GM21576 (cell line): ENCODE measurements at regions not wholly inside any gene's neighbourhood (a gene's known extent, or its start where the extent isn't known, plus 50 kb on each side); places are given as distances from the start of the nearest gene placed in this dataset.
"Not testable (repeated sequence)": the region's sequence is repeated elsewhere in the genome, so short reads cannot be mapped to it uniquely, and the experiment has no call there.

Experiments used
- ATAC-seq: cut with Tn5 transposase; IDR thresholded peaks from one replicate; pipeline ENCODE4 v1.9.1; 2021; ENCODE audit warnings: mild to moderate bottlenecking, moderate library complexity; ENCODE audit not compliant: unreplicated experiment

GRCh38 chr3:26108846-26109489 is 319.1 kb downstream of the OXSM start:
- ATAC-seq: no peak

DNA sequence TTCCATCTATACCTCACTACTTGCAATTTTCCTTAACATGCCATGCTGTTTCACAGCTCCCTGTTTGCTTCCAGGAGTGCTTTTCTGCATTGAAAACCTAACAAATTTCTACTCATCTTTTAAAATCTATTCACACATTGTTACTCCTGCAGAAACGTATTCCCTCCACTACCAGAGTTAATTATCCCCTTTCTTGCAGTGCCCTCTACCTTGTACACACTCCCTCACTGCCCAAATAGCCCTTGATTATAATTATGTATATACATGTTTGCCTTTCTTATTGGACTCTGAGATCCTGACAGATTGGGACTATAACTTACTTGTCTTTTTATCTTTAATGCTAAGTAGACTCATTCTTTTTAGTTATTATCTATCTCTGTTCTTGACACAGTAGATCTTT is 325.0 kb downstream of the OXSM start:
- no peak for ATAC-seq

DNA sequence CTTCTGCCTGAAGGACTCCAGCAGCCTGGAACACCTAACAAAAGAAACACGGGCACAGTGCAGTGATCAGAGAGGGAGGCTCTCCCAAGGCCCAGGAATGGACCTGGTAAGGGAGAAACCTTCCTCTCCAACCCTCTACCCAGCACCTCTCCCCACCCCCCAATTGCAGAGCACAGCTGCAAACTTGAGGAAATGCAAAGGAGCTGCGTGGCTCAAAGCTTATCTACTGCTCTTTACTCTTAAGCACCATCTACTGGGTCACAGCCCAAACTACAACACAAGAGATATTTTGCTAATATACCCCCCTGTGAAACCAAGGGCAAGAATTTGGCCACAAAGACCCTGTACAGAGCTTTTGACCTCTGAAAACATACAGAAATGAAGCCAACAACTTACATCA is 328.3 kb downstream of the OXSM start:
- peak; percentile 62 for ATAC-seq

DNA sequence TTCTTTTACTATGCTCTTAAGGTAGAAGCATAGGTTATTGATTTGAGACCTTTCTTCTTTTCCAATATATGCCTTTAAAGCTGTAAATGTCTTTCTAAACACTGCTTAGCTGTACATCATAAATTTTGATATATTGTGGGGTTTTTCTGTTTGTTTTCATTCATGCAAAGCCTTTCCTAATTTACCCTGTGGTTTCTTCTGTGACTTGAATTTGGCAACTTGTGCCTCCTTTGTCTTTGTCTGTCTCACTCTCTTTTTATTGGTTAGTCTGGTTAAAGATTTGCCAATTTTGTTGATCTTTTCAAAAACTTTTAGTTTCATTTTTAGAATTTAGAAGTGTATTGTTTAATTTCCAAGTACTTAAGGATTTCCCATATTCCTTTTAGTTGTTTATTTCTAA is 343.1 kb downstream of the OXSM start:
- no peak for ATAC-seq

DNA sequence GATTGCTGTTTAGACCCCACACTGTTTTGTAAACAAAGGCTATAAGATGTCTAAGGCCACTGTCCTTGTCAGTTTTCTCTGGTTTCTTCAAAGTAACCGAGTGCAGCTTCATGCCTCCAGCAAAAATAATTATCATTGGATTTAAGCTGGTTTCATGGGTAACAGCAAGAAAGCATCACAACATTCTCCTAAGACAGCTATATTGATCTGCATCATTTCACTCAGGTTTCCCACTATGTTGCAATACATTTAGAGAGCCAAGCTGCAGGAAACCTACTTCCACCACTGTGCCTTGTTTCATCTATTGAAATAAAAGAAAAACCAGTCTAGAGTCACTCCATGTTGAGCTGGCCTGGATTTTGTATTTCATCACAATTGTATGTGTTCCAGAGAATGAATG is 351.4 kb downstream of the OXSM start:
- no peak for ATAC-seq

DNA sequence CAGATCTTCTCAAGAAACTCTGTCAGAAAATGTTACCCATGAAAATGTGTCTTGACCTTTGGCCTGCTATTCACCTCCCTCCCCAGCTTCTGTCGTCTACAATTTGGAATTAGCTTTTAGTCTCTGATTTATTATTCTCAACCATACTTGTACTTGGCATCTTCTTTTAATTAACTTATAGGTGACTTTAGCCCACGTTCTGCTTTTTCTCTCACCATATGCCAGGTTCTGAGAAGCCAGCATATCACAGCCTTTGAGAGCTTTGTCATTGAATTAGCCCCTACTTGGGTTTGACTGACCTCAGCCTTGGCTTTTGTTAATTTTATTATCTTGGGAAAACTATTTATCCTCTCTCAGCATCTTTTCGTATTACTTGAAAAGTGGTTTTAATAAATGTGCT is 355.9 kb downstream of the OXSM start:
- no peak for ATAC-seq

- not testable (repeated sequence) for ATAC-seq
Observed at GRCh38 chr3:26157428-26157827, 367.5 kb downstream of the OXSM start.

- no peak for ATAC-seq
Observed at GRCh38 chr3:26171006-26171405, 381.1 kb downstream of the OXSM start.

DNA sequence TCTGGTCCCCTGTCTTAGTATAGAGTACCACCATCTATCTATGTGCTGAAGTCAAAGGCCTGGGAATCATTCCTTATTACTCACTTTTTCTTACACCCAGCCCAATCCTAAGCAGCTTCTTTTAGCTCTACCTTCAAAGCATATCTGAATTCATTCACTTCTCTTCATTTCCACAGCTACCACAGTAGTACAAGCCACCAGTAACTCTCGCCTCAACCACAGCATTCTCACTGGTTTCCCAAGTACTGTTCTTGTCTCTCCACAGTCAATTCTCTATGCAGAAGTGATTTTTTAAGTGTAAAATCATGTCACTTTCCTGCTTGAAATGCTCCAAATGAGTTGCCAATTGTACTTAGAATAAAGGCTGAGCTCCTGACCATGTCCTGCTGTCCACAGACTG is 401.7 kb downstream of the OXSM start:
- ATAC-seq: no peak

DNA sequence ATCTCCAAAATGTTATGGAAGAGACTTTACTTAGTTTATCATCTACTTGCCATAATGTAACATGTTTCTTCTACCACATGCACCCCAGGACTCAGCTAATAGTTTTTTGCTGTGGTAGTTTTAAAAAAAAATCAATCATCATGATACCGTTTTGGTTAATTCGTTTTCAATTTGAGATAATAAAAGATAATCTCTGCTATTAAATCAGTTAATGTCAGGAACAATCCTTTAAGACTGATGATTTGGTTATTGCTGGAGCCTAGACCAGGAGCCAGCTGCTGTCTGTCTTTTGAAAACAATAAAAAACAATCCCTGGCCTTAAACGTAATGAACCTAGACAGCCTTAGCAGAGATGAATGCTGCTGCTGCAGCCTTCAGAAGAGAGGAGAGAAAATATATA is 403.7 kb downstream of the OXSM start:
- no peak for ATAC-seq

GRCh38 chr3:26196781-26197180 is 406.9 kb downstream of the OXSM start:
- no peak for ATAC-seq

DNA sequence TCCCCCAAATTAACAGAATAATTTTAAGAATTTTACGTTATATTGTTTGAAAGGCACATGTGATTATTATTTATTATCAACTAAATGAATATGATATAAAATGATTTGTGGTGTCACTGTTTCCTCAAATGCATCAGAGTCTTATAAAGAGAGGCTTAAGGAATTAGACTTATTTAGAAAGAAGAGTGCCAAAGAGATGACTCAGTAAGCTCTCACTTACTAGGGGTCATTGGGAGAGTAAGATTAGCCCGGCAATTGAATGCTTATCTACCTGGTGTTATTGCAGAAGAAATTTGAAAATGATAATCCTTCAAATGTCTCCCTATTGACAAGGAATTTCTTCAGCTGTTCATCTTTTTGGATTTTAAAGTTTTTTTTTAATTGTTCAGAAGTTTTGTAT is 408.7 kb downstream of the OXSM start:
- ATAC-seq: no peak

DNA sequence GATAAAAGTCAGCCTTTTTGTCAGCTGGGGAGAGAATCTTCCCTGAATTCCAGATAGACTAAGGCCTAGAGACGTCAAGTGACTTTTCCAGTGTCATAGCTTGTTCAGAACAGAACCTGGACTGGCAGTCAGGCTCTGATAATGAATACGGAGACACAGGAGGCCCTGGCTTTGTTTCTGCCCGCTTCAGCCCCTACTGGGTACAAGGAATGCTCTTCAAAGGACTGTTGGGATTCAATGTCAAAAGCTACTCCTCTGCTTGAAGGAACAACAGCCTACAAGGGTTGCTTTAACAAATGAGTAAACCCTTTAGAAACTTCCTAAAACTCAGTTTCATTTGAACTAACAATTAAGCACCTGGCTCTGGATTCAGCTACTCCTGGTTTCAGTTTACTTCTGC is 412.3 kb downstream of the OXSM start:
- ATAC-seq: no peak

DNA sequence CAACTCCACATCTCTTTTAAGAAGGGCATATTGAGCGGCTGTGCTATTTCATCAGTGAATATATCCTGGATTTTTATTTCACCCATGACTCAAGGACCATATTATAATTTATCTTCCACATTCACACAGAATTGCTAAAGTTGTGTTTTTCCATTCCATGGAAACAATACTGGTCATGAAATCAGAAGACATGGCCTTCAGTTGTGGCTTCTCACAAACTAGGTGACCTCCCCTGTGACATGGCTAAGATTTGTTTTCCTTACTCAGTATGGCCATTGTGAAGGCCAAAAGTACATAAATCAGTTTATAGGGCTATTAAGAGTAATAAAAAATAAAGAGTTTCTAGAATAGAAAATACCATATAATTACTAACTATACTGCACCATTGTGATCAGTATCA is 415.6 kb downstream of the OXSM start:
- ATAC-seq: no peak

DNA sequence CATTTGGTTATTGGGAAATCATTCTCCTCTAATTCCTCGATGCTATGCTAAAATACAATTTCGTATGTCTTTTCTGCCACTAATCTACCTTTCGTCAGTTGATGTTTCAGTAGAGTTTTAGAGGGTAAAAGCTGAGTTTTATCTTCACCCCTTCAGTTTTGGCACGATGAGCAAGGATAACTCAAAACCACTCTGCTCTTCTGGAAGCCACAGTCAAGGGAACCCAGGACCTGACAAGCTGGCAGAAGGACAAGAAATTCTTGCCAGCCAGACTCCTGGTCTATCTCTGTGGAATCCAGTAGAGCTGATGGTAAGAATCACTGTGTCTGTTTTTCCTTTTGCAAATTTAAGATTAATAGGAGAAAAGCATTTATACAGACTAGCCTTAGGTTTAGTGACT is 414.4 kb upstream of the LRRC3B start:
- no peak for ATAC-seq

DNA sequence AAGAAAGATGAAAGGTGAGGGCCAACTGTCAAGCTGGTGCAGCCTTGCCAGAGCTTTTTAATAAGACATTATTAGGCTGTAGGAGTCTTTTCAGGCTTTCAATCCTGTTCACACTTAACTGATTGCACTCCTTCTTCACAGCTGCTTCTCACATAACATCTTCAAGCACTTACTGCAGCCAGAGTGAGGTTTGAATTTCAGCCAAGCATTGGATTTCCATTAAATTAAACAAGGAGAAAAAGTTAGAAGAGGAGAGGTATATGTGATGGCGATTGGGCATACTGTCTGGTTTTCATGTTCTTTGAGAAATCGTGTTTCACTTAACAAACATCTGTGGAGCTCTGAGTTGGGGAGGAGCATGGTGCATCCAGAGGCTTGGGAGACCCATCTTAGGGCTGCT is 392.8 kb upstream of the LRRC3B start:
- no peak for ATAC-seq

- no peak for ATAC-seq
Observed at GRCh38 chr3:26233374-26233773, 389.2 kb upstream of the LRRC3B start.

DNA sequence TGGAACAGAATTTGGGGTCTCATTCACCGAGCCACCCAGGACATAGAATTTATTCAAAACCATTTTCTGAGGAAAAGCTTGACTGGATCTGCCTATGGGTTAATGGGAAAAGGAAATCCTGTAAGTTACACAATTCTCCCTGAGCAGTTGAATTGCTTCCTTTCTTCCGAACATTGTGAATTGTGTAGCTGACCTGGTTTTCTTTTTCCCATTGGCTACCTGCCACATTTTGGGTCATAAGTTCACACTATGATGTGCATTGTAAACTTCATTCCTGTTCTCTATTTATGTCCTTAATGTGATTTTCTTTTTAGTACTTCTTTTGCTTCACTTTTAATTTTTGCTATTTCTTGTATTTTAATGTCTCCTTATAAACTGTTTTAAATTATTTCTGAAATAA is 386.0 kb upstream of the LRRC3B start:
- no peak for ATAC-seq

GRCh38 chr3:26237036-26237682 is 385.4 kb upstream of the LRRC3B start:
- ATAC-seq: no peak

- ATAC-seq: not testable (repeated sequence)
Observed at GRCh38 chr3:26244586-26244985, 378.0 kb upstream of the LRRC3B start.

GRCh38 chr3:26245236-26245635 is 377.3 kb upstream of the LRRC3B start:
- no peak for ATAC-seq

- no peak for ATAC-seq
Observed at GRCh38 chr3:26246901-26247300, 375.7 kb upstream of the LRRC3B start.

- no peak for ATAC-seq
Observed at GRCh38 chr3:26247712-26248111, 374.9 kb upstream of the LRRC3B start.
